Cardiac muscle cell (in vitro differentiated cells and primary cell): ENCODE measurements at regions not wholly inside any gene's neighbourhood (a gene's known extent, or its start where the extent isn't known, plus 50 kb on each side); places are given as distances from the start of the nearest gene placed in this dataset.
"Not testable (repeated sequence)": the region's sequence is repeated elsewhere in the genome, so short reads cannot be mapped to it uniquely, and the experiment has no call there.

Source experiments
- DNase-seq, 2 donors: peaks; one replicate each; pipeline versions ENCODE4 v3.0.0 to v3.0.0-alpha.2; 2010 to 2017; ENCODE audit warnings: low read depth in 1 of 2, low spot score in 1 of 2
- H3K27ac ChIP-seq: fragments of 200-600 bp; sonication (generic); 2 replicates; pipeline ENCODE4 v1.5.1; 2016
- H3K27me3 ChIP-seq: fragments of 200-600 bp; sonication (generic); 2 replicates; pipeline ENCODE4 v1.6.0; 2016; ENCODE audit warnings: control low read depth
- H3K36me3 ChIP-seq: fragments of 200-600 bp; sonication (generic); 2 replicates; pipeline ENCODE4 v1.5.1; 2016; ENCODE audit warnings: control low read depth
- H3K4me1 ChIP-seq: fragments of 200-600 bp; sonication (generic); 2 replicates; pipeline ENCODE4 v1.8.1; 2017; ENCODE audit warnings: low read depth, mild to moderate bottlenecking, mixed run types
- H3K4me3 ChIP-seq: fragments of 200-600 bp; sonication (generic); 2 replicates; pipeline ENCODE4 v1.5.1; 2016; ENCODE audit warnings: mild to moderate bottlenecking
- H3K9me3 ChIP-seq: fragments of 200-600 bp; sonication (generic); 2 replicates; pipeline ENCODE4 v1.5.1; 2017; ENCODE audit warnings: low read depth, mild to moderate bottlenecking, control low read depth
- CTCF ChIP-seq: IDR thresholded peaks from 2 replicates; pipeline ENCODE4 v1.5.1; 2012; ENCODE audit warnings: low read depth, mild to moderate bottlenecking, low read length

- no peak overlapping the region for H3K27ac ChIP-seq
- no peaks in the 10 kb centered on the region for H3K36me3 ChIP-seq
- H3K4me3 ChIP-seq = no peak overlapping the region
- H3K9me3 ChIP-seq = no peaks in the 10 kb centered on the region
- no peak for TF ChIP-seq CTCF
- DNase-seq = no peak
- H3K27me3 ChIP-seq = no peaks in the 10 kb centered on the region
- H3K4me1 ChIP-seq = no peaks in the 10 kb centered on the region
Observed at GRCh38 chr4:160716551-160716950, 1447.2 kb downstream of the FSTL5 start.

- no peak for TF ChIP-seq CTCF
- H3K27ac ChIP-seq = no peak overlapping the region
Observed at GRCh38 chr4:160717848-160718247, 1446.0 kb downstream of the FSTL5 start.

GRCh38 chr4:160724063-160724462 lies 1439.7 kb downstream of the FSTL5 start:
- TF ChIP-seq CTCF = no peak
- Histone ChIP-seq H3K27ac (no peak overlapping the region), H3K27me3 (no peaks in the 10 kb centered on the region), H3K4me3 (no peak overlapping the region), H3K4me1 (no peaks in the 10 kb centered on the region), H3K9me3 (no peaks in the 10 kb centered on the region), H3K36me3 (no peaks in the 10 kb centered on the region)
- DNase-seq = no peak

More at GRCh38 chr4:160717848-160718247, 1446.0 kb downstream of the FSTL5 start:
- no peak overlapping the region for H3K4me3 ChIP-seq
- DNase-seq = no peak
- no peaks in the 10 kb centered on the region for H3K36me3 ChIP-seq
- H3K4me1 ChIP-seq = no peaks in the 10 kb centered on the region
- H3K27me3 ChIP-seq = no peaks in the 10 kb centered on the region
- H3K9me3 ChIP-seq = no peaks in the 10 kb centered on the region

- no peak for TF ChIP-seq CTCF
- Histone ChIP-seq H3K4me3 (no peak overlapping the region), H3K36me3 (no peaks in the 10 kb centered on the region), H3K27me3 (no peaks in the 10 kb centered on the region), H3K27ac (no peak overlapping the region), H3K4me1 (no peaks in the 10 kb centered on the region), H3K9me3 (no peaks in the 10 kb centered on the region)
- no peak for DNase-seq
Observed at GRCh38 chr4:160745126-160745525, 1418.7 kb downstream of the FSTL5 start.

GRCh38 chr4:160746585-160746984 lies 1417.2 kb downstream of the FSTL5 start:
- not testable (repeated sequence) for H3K9me3 ChIP-seq, H3K27ac ChIP-seq, H3K36me3 ChIP-seq, H3K27me3 ChIP-seq, H3K4me3 ChIP-seq, H3K4me1 ChIP-seq, DNase-seq

GRCh38 chr4:160772668-160773067 lies 1391.1 kb downstream of the FSTL5 start:
- no peaks in the 10 kb centered on the region for H3K9me3 ChIP-seq
- no peaks in the 10 kb centered on the region for H3K27me3 ChIP-seq
- H3K36me3 ChIP-seq = no peaks in the 10 kb centered on the region
- no peak for TF ChIP-seq CTCF
- no peaks in the 10 kb centered on the region for H3K4me1 ChIP-seq
- H3K27ac ChIP-seq = no peak overlapping the region
- H3K4me3 ChIP-seq = no peak overlapping the region
- DNase-seq = no peak
